Activated CD8-positive, alpha-beta T cell treated with anti-CD3 and anti-CD28 coated beads for 36 hours (primary cell): ENCODE measurements at regions not wholly inside any gene's neighbourhood (a gene's known extent, or its start where the extent isn't known, plus 50 kb on each side); places are given as distances from the start of the nearest gene placed in this dataset.
A peak's percentile ranks its signal among the peaks of the same experiment; 100 is the strongest.
"Not testable (repeated sequence)": the region's sequence is repeated elsewhere in the genome, so short reads cannot be mapped to it uniquely, and the experiment has no call there.

Experiments
- ATAC-seq: fragments of 200-7000 bp; cut with Tn5 transposase; one replicate; pipeline ENCODE4 v1.10.0; 2021; ENCODE audit warnings: mild to moderate bottlenecking, moderate library complexity
- CTCF ChIA-PET: fragments of 350-600 bp; sonication (Branson Sonifier 250); formaldehyde crosslinking; loops from one replicate; lab custom pipeline; 2021; ENCODE audit warnings: antibody characterized with exemption; lab: Charles Lee
- POLR2A ChIA-PET: fragments of 350-600 bp; sonication (Branson Sonifier 250); formaldehyde crosslinking; loops from one replicate; lab custom pipeline; 2021; ENCODE audit warnings: antibody characterized with exemption; lab: Charles Lee
- DNase-seq: peaks from one replicate; pipeline ENCODE4 v3.0.0-alpha.2; 2020
- H3K27ac Mint-ChIP-seq: one replicate; pipeline ENCODE4 v1.8.0; 2021; ENCODE audit warnings: mild to moderate bottlenecking, mixed read lengths
- H3K27me3 Mint-ChIP-seq: one replicate; pipeline ENCODE4 v1.8.0; 2021; ENCODE audit warnings: mixed read lengths
- H3K36me3 Mint-ChIP-seq: one replicate; pipeline ENCODE4 v1.8.0; 2021; ENCODE audit warnings: low read depth, mixed read lengths
- H3K4me1 Mint-ChIP-seq: one replicate; pipeline ENCODE4 v1.8.0; 2021; ENCODE audit warnings: low read depth, mixed read lengths
- H3K4me3 Mint-ChIP-seq: one replicate; pipeline ENCODE4 v1.8.0; 2021; ENCODE audit warnings: mild to moderate bottlenecking, moderate library complexity, mixed read lengths
- H3K9me3 Mint-ChIP-seq: one replicate; pipeline ENCODE4 v1.8.0; 2021; ENCODE audit warnings: mixed read lengths
- CTCF ChIP-seq: fragments of 200-600 bp; IDR thresholded peaks from one replicate; pipeline ENCODE4 v1.8.0; 2022; ENCODE audit warnings: antibody characterized with exemption, mild to moderate bottlenecking
- intact Hi-C: fragments of 100-400 bp; cut with micrococcal nuclease; formaldehyde crosslinking; loops from one replicate; pipeline ENCODE4 v1.10.0; 2022

- peaks cover 18% of the 10 kb centered on the region for H3K9me3 Mint-ChIP-seq
- ATAC-seq, result no peak
- TF ChIP-seq CTCF, result no peak
- ChIA-PET CTCF (no interaction called here), POLR2A (no interaction called here)
- peaks cover 6% of the 10 kb centered on the region for H3K36me3 Mint-ChIP-seq
- no peaks in the 10 kb centered on the region for H3K27me3 Mint-ChIP-seq
- H3K4me3 Mint-ChIP-seq, result no peak overlapping the region
- H3K4me1 Mint-ChIP-seq, result no peaks in the 10 kb centered on the region
- intact Hi-C loops, result no loop called here
- DNase-seq, result no peak
- H3K27ac Mint-ChIP-seq, result no peak overlapping the region
Observed at GRCh38 chr1:100597061-100597741, 59.3 kb downstream of the GPR88 start.

- CTCF ChIA-PET, result no interaction called here
- ATAC-seq, result no peak
- Mint-ChIP-seq H3K9me3 (peaks cover 22% of the 10 kb centered on the region), H3K4me1 (no peaks in the 10 kb centered on the region), H3K36me3 (peaks cover 6% of the 10 kb centered on the region), H3K4me3 (no peak overlapping the region), H3K27me3 (no peaks in the 10 kb centered on the region), H3K27ac (no peak overlapping the region)
- intact Hi-C loops, result no loop called here
- no peak for DNase-seq
- no peak for TF ChIP-seq CTCF
- POLR2A ChIA-PET, result no interaction called here
Observed at GRCh38 chr1:100597784-100598183, 59.8 kb downstream of the GPR88 start.

GRCh38 chr1:100600377-100600776 is 62.4 kb downstream of the GPR88 start:
- H3K36me3 Mint-ChIP-seq, intact Hi-C loops, H3K4me1 Mint-ChIP-seq, ATAC-seq, DNase-seq, H3K4me3 Mint-ChIP-seq, H3K27me3 Mint-ChIP-seq, H3K27ac Mint-ChIP-seq, CTCF ChIA-PET, POLR2A ChIA-PET: not testable (repeated sequence)
- peaks cover 25% of the 10 kb centered on the region for H3K9me3 Mint-ChIP-seq

GRCh38 chr1:100602028-100602427 is 64.1 kb downstream of the GPR88 start:
- DNase-seq, H3K4me3 Mint-ChIP-seq, H3K27ac Mint-ChIP-seq, ATAC-seq, intact Hi-C loops, H3K4me1 Mint-ChIP-seq, CTCF ChIA-PET, H3K27me3 Mint-ChIP-seq, H3K36me3 Mint-ChIP-seq, POLR2A ChIA-PET: not testable (repeated sequence)
- H3K9me3 Mint-ChIP-seq, result peaks cover 24% of the 10 kb centered on the region

GRCh38 chr1:100604372-100604771 is 66.4 kb downstream of the GPR88 start:
- Mint-ChIP-seq H3K4me1 (no peaks in the 10 kb centered on the region), H3K4me3 (no peak overlapping the region), H3K36me3 (peaks cover 6% of the 10 kb centered on the region), H3K27me3 (peaks cover 4% of the 10 kb centered on the region), H3K27ac (no peak overlapping the region), H3K9me3 (peaks cover 19% of the 10 kb centered on the region)
- ChIA-PET POLR2A (no interaction called here), CTCF (no interaction called here)
- DNase-seq (no peak), ATAC-seq (no peak)
- no peak for TF ChIP-seq CTCF
- intact Hi-C loops, result no loop called here

GRCh38 chr1:100606438-100606837 is 68.5 kb downstream of the GPR88 start:
- H3K9me3 Mint-ChIP-seq, result peaks cover 10% of the 10 kb centered on the region
- ATAC-seq, result no peak
- H3K4me1 Mint-ChIP-seq, result no peaks in the 10 kb centered on the region
- H3K4me3 Mint-ChIP-seq, result no peak overlapping the region
- TF ChIP-seq CTCF, result peak; percentile 53
- CTCF ChIA-PET, result interaction anchor here (0.7 to 2.9 kb wide), 5 partner anchors 14 to 262 kb away, joined by 3 to 16 read pairs (median 3); no protein-coding TSS in a partner anchor
- POLR2A ChIA-PET, result no interaction called here
- H3K27me3 Mint-ChIP-seq, result peaks cover 4% of the 10 kb centered on the region
- intact Hi-C loops, result loop anchor here (2.0 kb wide), 1 partner anchor 260 kb away; no protein-coding TSS in a partner anchor
- no peak overlapping the region for H3K27ac Mint-ChIP-seq
- H3K36me3 Mint-ChIP-seq, result peaks cover 1% of the 10 kb centered on the region
- DNase-seq, result peak; percentile 44
